T47D (cell line): ENCODE measurements at regions not wholly inside any gene's neighbourhood (a gene's known extent, or its start where the extent isn't known, plus 50 kb on each side); places are given as distances from the start of the nearest gene placed in this dataset.
"Not testable (repeated sequence)": the region's sequence is repeated elsewhere in the genome, so short reads cannot be mapped to it uniquely, and the experiment has no call there.

ENCODE experiments used
- DNase-seq, 2 experiments: peaks; one replicate each; pipeline versions ENCODE4 v3.0.0 to v3.0.0-alpha.2; 2011 to 2012; ENCODE audit warnings: low read depth in 1 of 2, low spot score in 1 of 2
- JUND ChIP-seq: IDR thresholded peaks from 2 replicates; pipeline ENCODE4 v1.6.1; 2012; ENCODE audit warnings: low read depth
- in situ Hi-C: cut with HindIII; loops from 2 replicates; pipeline ENCODE4 v1.10.0; 2016; ENCODE audit warnings: low sequenced_read_pairs, low pct_unique_long_range_greater_than_20kb

- in situ Hi-C loops, result no loop called here
- TF ChIP-seq JUND, result no peak
- DNase-seq, result no peak
Observed at GRCh38 chr11:38990841-38991240, 2392.8 kb upstream of the RAG2 start.

DNA sequence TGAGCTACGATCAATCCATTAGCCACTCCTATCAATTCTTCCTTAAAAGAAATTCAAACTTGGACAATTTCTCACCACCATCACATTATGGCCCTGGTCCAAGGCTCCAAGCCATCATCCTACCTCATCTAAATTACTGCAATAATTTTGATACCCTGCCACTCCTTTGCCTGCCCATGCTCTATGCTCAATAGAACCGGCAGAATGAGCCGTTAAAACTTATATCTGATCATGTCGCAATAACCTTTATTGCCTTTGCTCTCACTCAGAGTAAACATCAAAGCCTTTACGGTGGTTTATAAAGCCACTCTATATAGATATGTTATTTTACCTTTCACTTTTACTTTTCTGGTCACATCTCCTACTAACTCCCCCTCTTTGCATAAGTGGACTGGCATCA, 2392.1 kb upstream of the RAG2 start:
- in situ Hi-C loops, result no loop called here
- TF ChIP-seq JUND, result no peak
- DNase-seq, result peak in 1 of 2 experiments; percentile 16

DNA sequence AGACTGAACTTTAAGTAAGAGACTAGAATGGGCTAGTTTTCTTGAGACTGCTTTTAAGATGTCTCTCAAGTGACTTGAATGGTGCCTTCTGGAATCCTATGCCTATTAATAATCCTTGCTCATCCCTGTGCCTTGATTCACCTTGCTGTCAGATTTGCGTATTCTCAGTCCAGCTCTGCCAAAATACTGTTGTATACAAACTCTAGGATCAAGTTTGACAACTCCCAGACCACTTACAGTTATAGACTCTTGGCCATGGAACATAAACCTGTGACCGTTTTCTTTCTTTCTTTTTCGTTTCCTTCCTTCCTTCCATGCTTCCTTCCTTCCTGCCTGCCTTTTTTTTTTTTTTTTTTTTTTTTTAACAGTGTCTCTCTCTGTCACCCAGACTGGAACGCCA, 2390.9 kb upstream of the RAG2 start:
- in situ Hi-C loops, result no loop called here
- DNase-seq, result no peak

GRCh38 chr11:38972220-38972619, 2374.2 kb upstream of the RAG2 start:
- no peak for TF ChIP-seq JUND
- no peak for DNase-seq
- in situ Hi-C loops, result no loop called here

More for the DNA sequence above, 2390.9 kb upstream of the RAG2 start:
- no peak for TF ChIP-seq JUND

- DNase-seq, result no peak
- TF ChIP-seq JUND, result no peak
- in situ Hi-C loops, result no loop called here
Observed at GRCh38 chr11:38971141-38971540, 2373.1 kb upstream of the RAG2 start.

- no peak for DNase-seq
- no peak for TF ChIP-seq JUND
- in situ Hi-C loops, result no loop called here
Observed at GRCh38 chr11:38968951-38969350, 2370.9 kb upstream of the RAG2 start.

GRCh38 chr11:38952698-38953097, 2354.7 kb upstream of the RAG2 start:
- in situ Hi-C loops, result no loop called here
- DNase-seq, result no peak
- TF ChIP-seq JUND, result no peak

GRCh38 chr11:38950867-38951266, 2352.8 kb upstream of the RAG2 start:
- TF ChIP-seq JUND, result no peak
- no peak for DNase-seq
- in situ Hi-C loops, result no loop called here

- TF ChIP-seq JUND, result no peak
- no peak for DNase-seq
- in situ Hi-C loops, result no loop called here
Observed at GRCh38 chr11:38948392-38948791, 2350.4 kb upstream of the RAG2 start.

- DNase-seq, result peak; percentile 23 to 85
- peak; percentile 75; the same call in 1 of the 2 replicates for TF ChIP-seq JUND
- in situ Hi-C loops, result no loop called here
Observed at GRCh38 chr11:38937709-38938108, 2339.7 kb upstream of the RAG2 start.

DNA sequence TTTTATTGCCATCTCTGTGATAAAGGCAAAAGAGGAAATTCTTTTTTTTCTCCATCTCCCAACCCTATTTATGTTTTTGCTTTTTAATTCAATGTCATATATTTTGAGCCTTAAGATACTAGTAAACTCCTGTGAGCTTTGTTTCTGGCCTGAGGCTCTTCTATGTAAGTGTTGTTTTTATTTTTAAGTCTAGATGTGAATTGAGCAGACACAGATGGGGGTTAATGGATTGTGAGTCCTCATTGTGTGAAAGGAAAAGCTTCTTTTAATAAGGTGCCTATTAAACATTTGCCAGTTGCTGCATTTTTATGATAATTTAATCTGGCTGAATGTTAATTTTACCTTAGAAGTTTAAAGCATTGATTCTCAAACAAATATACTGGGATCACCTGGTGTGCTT, 2337.9 kb upstream of the RAG2 start:
- DNase-seq, result no peak
- no peak for TF ChIP-seq JUND
- in situ Hi-C loops, result no loop called here

DNA sequence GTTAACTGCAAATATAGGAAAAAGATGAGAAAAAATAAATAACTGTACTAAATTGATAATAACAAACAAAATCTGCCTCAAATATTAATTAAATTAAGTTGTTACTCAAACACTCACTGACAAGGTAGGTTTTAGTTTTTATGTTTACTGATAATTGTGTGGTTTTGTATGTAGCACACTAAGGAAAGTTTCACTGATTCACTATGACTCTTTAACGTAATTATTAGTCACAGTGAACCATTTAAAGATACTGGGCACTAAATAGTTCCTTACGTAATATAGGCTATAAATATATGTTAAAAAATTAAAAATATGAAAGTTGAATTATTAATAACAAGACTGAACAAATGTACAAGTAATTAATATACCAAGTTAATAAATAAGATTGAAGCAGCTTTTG, 2330.0 kb upstream of the RAG2 start:
- no peak for DNase-seq
- in situ Hi-C loops, result no loop called here
- TF ChIP-seq JUND, result no peak

- no peak for TF ChIP-seq JUND
- no peak for DNase-seq
- in situ Hi-C loops, result no loop called here
Observed at GRCh38 chr11:38924644-38925043, 2326.6 kb upstream of the RAG2 start.

DNA sequence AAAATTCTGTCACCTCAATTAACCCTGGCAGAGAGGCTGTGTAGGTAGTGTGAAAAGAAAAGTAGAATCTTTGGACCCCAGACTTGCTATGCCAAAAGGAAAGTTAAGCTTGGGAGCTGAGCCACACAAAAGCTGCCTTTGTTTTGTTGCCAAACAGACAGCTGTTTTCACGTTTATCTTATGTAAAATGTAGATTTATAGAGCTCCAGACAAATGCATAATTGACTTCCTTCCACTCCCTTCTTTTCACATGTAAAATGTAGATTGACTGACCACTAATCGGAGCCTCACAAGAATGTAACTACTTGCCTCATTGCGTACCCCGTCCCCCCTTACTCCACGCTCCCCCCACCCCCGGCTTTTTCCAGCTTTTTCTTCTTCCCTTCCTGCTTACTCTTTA, 2302.2 kb upstream of the RAG2 start:
- no peak for DNase-seq
- in situ Hi-C loops, result no loop called here
- no peak for TF ChIP-seq JUND

- in situ Hi-C loops, DNase-seq: not testable (repeated sequence)
Observed at GRCh38 chr11:38894201-38894600, 2296.2 kb upstream of the RAG2 start.
